GM23338 (cell line): ENCODE measurements at regions not wholly inside any gene's neighbourhood (a gene's known extent, or its start where the extent isn't known, plus 50 kb on each side); places are given as distances from the start of the nearest gene placed in this dataset.

ENCODE experiments used
- EZH2 ChIP-seq: fragments of 200-600 bp; sonication (generic); IDR thresholded peaks from one replicate; pipeline ENCODE4 v1.8.0; 2017; ENCODE audit warnings: antibody characterized with exemption, mild to moderate bottlenecking, low read depth; ENCODE audit not compliant: unreplicated experiment
- EZH2phosphoT487 ChIP-seq: fragments of 200-600 bp; sonication (generic); IDR thresholded peaks from one replicate; pipeline ENCODE4 v1.8.1; 2018; ENCODE audit warnings: antibody characterized with exemption; ENCODE audit not compliant: unreplicated experiment
- POLR2AphosphoS5 ChIP-seq: IDR thresholded peaks from 2 replicates; pipeline ENCODE4 v1.6.1; 2016; ENCODE audit warnings: antibody characterized with exemption, low read depth
- TF ChIP-seq, protein P1 (sequence below), 2 experiments: fragments of 200-600 bp in 1 of 2; sonication (generic) in 1 of 2; conservative IDR thresholded peaks; 2 replicates each; pipeline versions ENCODE4 v1.5.1 to v1.6.1; 2016 to 2017; ENCODE audit warnings: antibody characterized with exemption in 2 of 2, low read depth in 2 of 2, mild to moderate bottlenecking in 2 of 2, moderate library complexity in 1 of 2
- TF ChIP-seq, protein P2 (sequence below): IDR thresholded peaks from one replicate; pipeline ENCODE4 v1.6.1; 2018; ENCODE audit warnings: antibody characterized with exemption; ENCODE audit not compliant: unreplicated experiment
- TF ChIP-seq, protein P3 (sequence below): IDR thresholded peaks from 2 replicates; pipeline ENCODE4 v1.6.1; 2016; ENCODE audit warnings: antibody characterized with exemption

DNA sequence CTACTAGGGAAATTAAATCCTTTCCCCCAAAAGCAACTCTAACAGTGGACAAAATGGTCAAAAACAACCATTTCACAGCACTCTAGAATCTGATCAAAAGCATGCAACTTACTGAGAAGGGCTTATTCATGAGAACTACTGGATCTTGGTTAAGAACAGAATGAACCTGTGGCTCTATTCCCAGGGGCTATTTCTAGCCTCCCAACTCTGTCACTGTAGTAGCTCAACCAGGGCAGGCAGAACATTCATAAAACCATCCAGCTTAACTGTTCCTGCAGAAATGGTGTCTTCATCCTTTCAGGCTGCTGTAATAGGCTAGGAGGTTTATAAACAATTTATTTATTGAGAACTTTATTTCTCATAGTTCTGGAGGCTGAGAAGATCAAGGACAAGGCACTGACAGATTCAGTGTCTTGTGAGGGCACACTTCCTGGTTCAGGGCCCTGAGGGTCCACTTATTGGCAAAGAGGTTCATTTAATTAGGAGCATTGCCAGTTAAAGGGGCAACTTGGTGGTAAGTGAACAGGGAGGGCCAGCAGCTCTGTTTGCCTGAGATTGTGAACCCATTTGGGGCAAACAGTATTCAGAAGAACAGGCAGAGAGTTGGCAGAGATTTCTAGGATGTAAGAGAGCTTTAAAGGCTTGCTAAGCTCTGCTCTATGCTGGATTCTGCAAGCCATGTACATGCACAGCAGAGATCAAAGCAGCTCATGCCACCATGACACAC, 238.5 kb upstream of the FBXL7 start:
- TF ChIP-seq, protein P1, sequence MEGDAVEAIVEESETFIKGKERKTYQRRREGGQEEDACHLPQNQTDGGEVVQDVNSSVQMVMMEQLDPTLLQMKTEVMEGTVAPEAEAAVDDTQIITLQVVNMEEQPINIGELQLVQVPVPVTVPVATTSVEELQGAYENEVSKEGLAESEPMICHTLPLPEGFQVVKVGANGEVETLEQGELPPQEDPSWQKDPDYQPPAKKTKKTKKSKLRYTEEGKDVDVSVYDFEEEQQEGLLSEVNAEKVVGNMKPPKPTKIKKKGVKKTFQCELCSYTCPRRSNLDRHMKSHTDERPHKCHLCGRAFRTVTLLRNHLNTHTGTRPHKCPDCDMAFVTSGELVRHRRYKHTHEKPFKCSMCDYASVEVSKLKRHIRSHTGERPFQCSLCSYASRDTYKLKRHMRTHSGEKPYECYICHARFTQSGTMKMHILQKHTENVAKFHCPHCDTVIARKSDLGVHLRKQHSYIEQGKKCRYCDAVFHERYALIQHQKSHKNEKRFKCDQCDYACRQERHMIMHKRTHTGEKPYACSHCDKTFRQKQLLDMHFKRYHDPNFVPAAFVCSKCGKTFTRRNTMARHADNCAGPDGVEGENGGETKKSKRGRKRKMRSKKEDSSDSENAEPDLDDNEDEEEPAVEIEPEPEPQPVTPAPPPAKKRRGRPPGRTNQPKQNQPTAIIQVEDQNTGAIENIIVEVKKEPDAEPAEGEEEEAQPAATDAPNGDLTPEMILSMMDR (conservative IDR thresholded peaks at IDR 0.05; ENCODE audit: low read depth in 2 of 2): no peak
- TF ChIP-seq, protein P2, sequence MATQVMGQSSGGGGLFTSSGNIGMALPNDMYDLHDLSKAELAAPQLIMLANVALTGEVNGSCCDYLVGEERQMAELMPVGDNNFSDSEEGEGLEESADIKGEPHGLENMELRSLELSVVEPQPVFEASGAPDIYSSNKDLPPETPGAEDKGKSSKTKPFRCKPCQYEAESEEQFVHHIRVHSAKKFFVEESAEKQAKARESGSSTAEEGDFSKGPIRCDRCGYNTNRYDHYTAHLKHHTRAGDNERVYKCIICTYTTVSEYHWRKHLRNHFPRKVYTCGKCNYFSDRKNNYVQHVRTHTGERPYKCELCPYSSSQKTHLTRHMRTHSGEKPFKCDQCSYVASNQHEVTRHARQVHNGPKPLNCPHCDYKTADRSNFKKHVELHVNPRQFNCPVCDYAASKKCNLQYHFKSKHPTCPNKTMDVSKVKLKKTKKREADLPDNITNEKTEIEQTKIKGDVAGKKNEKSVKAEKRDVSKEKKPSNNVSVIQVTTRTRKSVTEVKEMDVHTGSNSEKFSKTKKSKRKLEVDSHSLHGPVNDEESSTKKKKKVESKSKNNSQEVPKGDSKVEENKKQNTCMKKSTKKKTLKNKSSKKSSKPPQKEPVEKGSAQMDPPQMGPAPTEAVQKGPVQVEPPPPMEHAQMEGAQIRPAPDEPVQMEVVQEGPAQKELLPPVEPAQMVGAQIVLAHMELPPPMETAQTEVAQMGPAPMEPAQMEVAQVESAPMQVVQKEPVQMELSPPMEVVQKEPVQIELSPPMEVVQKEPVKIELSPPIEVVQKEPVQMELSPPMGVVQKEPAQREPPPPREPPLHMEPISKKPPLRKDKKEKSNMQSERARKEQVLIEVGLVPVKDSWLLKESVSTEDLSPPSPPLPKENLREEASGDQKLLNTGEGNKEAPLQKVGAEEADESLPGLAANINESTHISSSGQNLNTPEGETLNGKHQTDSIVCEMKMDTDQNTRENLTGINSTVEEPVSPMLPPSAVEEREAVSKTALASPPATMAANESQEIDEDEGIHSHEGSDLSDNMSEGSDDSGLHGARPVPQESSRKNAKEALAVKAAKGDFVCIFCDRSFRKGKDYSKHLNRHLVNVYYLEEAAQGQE: no peak
- TF ChIP-seq POLR2AphosphoS5 (no peak), EZH2phosphoT487 (no peak), EZH2 (no peak)
- TF ChIP-seq, protein P3, sequence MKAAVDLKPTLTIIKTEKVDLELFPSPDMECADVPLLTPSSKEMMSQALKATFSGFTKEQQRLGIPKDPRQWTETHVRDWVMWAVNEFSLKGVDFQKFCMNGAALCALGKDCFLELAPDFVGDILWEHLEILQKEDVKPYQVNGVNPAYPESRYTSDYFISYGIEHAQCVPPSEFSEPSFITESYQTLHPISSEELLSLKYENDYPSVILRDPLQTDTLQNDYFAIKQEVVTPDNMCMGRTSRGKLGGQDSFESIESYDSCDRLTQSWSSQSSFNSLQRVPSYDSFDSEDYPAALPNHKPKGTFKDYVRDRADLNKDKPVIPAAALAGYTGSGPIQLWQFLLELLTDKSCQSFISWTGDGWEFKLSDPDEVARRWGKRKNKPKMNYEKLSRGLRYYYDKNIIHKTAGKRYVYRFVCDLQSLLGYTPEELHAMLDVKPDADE: no peak
